HG02798 (cell line): ENCODE measurements at regions not wholly inside any gene's neighbourhood (a gene's known extent, or its start where the extent isn't known, plus 50 kb on each side); places are given as distances from the start of the nearest gene placed in this dataset.

Source experiments
- ATAC-seq: cut with Tn5 transposase; IDR thresholded peaks from one replicate; pipeline ENCODE4 v1.9.1; 2021; ENCODE audit warnings: mild to moderate bottlenecking; ENCODE audit not compliant: unreplicated experiment, poor library complexity

- ATAC-seq, result no peak
Measured at GRCh38 chr15:99921101-99921500, 187.9 kb upstream of the LYSMD4 start.

GRCh38 chr15:99918072-99918471, 184.8 kb upstream of the LYSMD4 start:
- ATAC-seq, result no peak

GRCh38 chr15:99917252-99917651, 184.0 kb upstream of the LYSMD4 start:
- ATAC-seq, result no peak

- no peak for ATAC-seq
Measured at GRCh38 chr15:99916668-99917223, 183.5 kb upstream of the LYSMD4 start.

- no peak for ATAC-seq
Measured at GRCh38 chr15:99914723-99915122, 181.5 kb upstream of the LYSMD4 start.

- ATAC-seq, result no peak
Measured at GRCh38 chr15:99911816-99912215, 178.6 kb upstream of the LYSMD4 start.

- ATAC-seq, result no peak
Measured at GRCh38 chr15:99909592-99910295, 176.5 kb upstream of the LYSMD4 start.

- ATAC-seq, result no peak
Measured at GRCh38 chr15:99907698-99908097, 174.5 kb upstream of the LYSMD4 start.

GRCh38 chr15:99906793-99907192, 173.6 kb upstream of the LYSMD4 start:
- ATAC-seq, result no peak

- no peak for ATAC-seq
Measured at GRCh38 chr15:99906311-99906710, 173.1 kb upstream of the LYSMD4 start.

GRCh38 chr15:99902248-99902928, 169.2 kb upstream of the LYSMD4 start:
- ATAC-seq, result no peak

- ATAC-seq, result no peak
Measured at GRCh38 chr15:99895956-99896311, 162.7 kb upstream of the LYSMD4 start.

GRCh38 chr15:99895189-99895955, 162.1 kb upstream of the LYSMD4 start:
- ATAC-seq, result peak; percentile 41

- no peak for ATAC-seq
Measured at GRCh38 chr15:99878835-99879234, 145.6 kb upstream of the LYSMD4 start.

GRCh38 chr15:99873451-99873850, 140.2 kb upstream of the LYSMD4 start:
- no peak for ATAC-seq

GRCh38 chr15:99863550-99864198, 130.4 kb upstream of the LYSMD4 start:
- ATAC-seq, result no peak

GRCh38 chr15:99857836-99858235, 124.6 kb upstream of the LYSMD4 start:
- ATAC-seq, result no peak

GRCh38 chr15:99850517-99850916, 117.3 kb upstream of the LYSMD4 start:
- no peak for ATAC-seq

- peak; percentile 64 for ATAC-seq
Measured at GRCh38 chr15:99845009-99845408, 111.8 kb upstream of the LYSMD4 start.

GRCh38 chr15:99844150-99844549, 110.9 kb upstream of the LYSMD4 start:
- ATAC-seq, result no peak

- no peak for ATAC-seq
Measured at GRCh38 chr15:99842071-99842470, 108.8 kb upstream of the LYSMD4 start.
